GM12891 (cell line): ENCODE measurements at regions not wholly inside any gene's neighbourhood (a gene's known extent, or its start where the extent isn't known, plus 50 kb on each side); places are given as distances from the start of the nearest gene placed in this dataset.

Source experiments
- DNase-seq: peaks from one replicate; pipeline ENCODE4 v3.0.0; 2011; ENCODE audit warnings: low spot score; ENCODE audit not compliant: insufficient read length
- FAIRE-seq: peaks from 2 replicates; lab custom pipeline; 2011; peaks lifted over from hg19 to GRCh38; lab: Jason Lieb, UNC
- PAX5 ChIP-seq: IDR thresholded peaks from 2 replicates; pipeline ENCODE4 v1.6.1; 2011; ENCODE audit warnings: low read length, moderate library complexity, mild to moderate bottlenecking; ENCODE audit not compliant: insufficient read depth, severe bottlenecking
- POLR2A ChIP-seq: IDR thresholded peaks from 2 replicates; pipeline ENCODE4 v1.6.1; 2011; ENCODE audit warnings: low read depth, low read length, control low read depth
- POLR2AphosphoS5 ChIP-seq: IDR thresholded peaks from 2 replicates; pipeline ENCODE4 v1.6.1; 2011; ENCODE audit warnings: low read depth, low read length, control low read depth
- POU2F2 ChIP-seq: IDR thresholded peaks from 2 replicates; pipeline ENCODE4 v1.6.1; 2011; ENCODE audit warnings: low read depth, mild to moderate bottlenecking, control low read depth, low read length, moderate library complexity
- SPI1 ChIP-seq: IDR thresholded peaks from 2 replicates; pipeline ENCODE4 v1.6.1; 2011; ENCODE audit warnings: low read depth, low read length, control low read depth
- TAF1 ChIP-seq: IDR thresholded peaks from 2 replicates; pipeline ENCODE4 v1.6.1; 2011; ENCODE audit warnings: low read depth, low read length, control low read depth

- FAIRE-seq (no peak), DNase-seq (no peak)
- TF ChIP-seq POU2F2 (no peak), SPI1 (no peak), POLR2A (no peak), PAX5 (no peak), TAF1 (no peak), POLR2AphosphoS5 (no peak)
These were observed 106.2 kb upstream of the CYYR1 start for GRCh38 chr21:26679284-26679683.

- no peak for FAIRE-seq
- no peak for DNase-seq
- TF ChIP-seq TAF1 (no peak), SPI1 (no peak), POU2F2 (no peak), POLR2AphosphoS5 (no peak)
These were observed 101.2 kb upstream of the CYYR1 start for GRCh38 chr21:26674323-26674722.

- no peak for TF ChIP-seq POLR2AphosphoS5
- TF ChIP-seq POU2F2: no peak
- TF ChIP-seq POLR2A: no peak
- TF ChIP-seq TAF1: no peak
- no peak for DNase-seq
- FAIRE-seq: no peak
These were observed 96.2 kb upstream of the CYYR1 start for GRCh38 chr21:26669215-26669764.

GRCh38 chr21:26659757-26660156 lies 86.7 kb upstream of the CYYR1 start:
- no peak for DNase-seq
- TF ChIP-seq PAX5: no peak
- no peak for TF ChIP-seq POLR2A
- no peak for TF ChIP-seq POU2F2
- TF ChIP-seq SPI1: no peak
- TF ChIP-seq TAF1: no peak
- TF ChIP-seq POLR2AphosphoS5: no peak
- FAIRE-seq: no peak

GRCh38 chr21:26659182-26659581 lies 86.1 kb upstream of the CYYR1 start:
- TF ChIP-seq POU2F2: no peak
- no peak for TF ChIP-seq POLR2AphosphoS5
- no peak for TF ChIP-seq TAF1
- TF ChIP-seq POLR2A: no peak
- TF ChIP-seq SPI1: no peak
- no peak for TF ChIP-seq PAX5
- no peak for FAIRE-seq
- DNase-seq: no peak

GRCh38 chr21:26655460-26655859 lies 82.4 kb upstream of the CYYR1 start:
- no peak for DNase-seq
- no peak for TF ChIP-seq PAX5
- FAIRE-seq: no peak

GRCh38 chr21:26653430-26653829 lies 80.3 kb upstream of the CYYR1 start:
- FAIRE-seq: no peak
- DNase-seq: no peak
- TF ChIP-seq TAF1 (no peak), POU2F2 (no peak)

- no peak for TF ChIP-seq POLR2A
- no peak for TF ChIP-seq SPI1
- no peak for TF ChIP-seq TAF1
- no peak for TF ChIP-seq POLR2AphosphoS5
- TF ChIP-seq POU2F2: no peak
- TF ChIP-seq PAX5: no peak
- DNase-seq: no peak
- no peak for FAIRE-seq
These were observed 79.8 kb upstream of the CYYR1 start for GRCh38 chr21:26652854-26653253.

- DNase-seq (no peak), FAIRE-seq (no peak)
- TF ChIP-seq POLR2AphosphoS5: no peak
- no peak for TF ChIP-seq TAF1
- no peak for TF ChIP-seq POU2F2
- TF ChIP-seq SPI1: no peak
- no peak for TF ChIP-seq POLR2A
These were observed 68.0 kb upstream of the CYYR1 start for GRCh38 chr21:26641062-26641461.

GRCh38 chr21:26637201-26637745 lies 64.2 kb upstream of the CYYR1 start:
- no peak for DNase-seq
- no peak for FAIRE-seq
- no peak for TF ChIP-seq TAF1
- TF ChIP-seq POLR2AphosphoS5: no peak
- TF ChIP-seq SPI1: no peak
- TF ChIP-seq POLR2A: no peak
- no peak for TF ChIP-seq PAX5
- TF ChIP-seq POU2F2: no peak

GRCh38 chr21:26635681-26636080 lies 62.6 kb upstream of the CYYR1 start:
- FAIRE-seq (no peak), DNase-seq (no peak)
- no peak for TF ChIP-seq SPI1
- no peak for TF ChIP-seq POU2F2
- TF ChIP-seq POLR2AphosphoS5: no peak
- no peak for TF ChIP-seq PAX5
- no peak for TF ChIP-seq POLR2A
- TF ChIP-seq TAF1: no peak
